ENCODE measurements at regions not wholly inside any gene's neighbourhood (a gene's known extent, or its start where the extent isn't known, plus 50 kb on each side); places are given as distances from the start of the nearest gene placed in this dataset.
"Not testable (repeated sequence)": the region's sequence is repeated elsewhere in the genome, so short reads cannot be mapped to it uniquely, and the experiment has no call there.

DNA sequence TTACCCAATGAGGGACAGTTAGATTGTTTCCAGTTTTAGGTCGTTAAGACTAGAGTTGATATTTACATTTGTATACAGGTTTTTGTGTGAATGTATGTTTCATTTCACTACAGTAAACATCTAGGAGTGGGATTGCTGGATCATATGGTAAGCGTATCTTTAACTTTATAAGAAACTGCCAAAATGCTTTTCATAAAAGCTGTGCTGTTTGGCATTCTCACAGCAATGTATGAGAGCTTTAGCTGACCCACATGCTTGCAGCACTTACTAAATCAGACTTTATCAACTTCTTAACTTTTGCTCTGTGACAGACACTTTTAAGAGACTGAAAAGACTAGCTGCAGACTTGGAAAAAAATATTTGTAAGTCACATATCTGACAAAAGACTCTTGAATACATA is 262.5 kb upstream of the PELI2 start:
- H3K79me2 ChIP-seq (ENCODE audit: insufficient read depth, low read length) = no peaks in the 10 kb centered on the region
- Mint-ChIP-seq H3K4me3 (ENCODE audit: unreplicated experiment) (no peak overlapping the region), H3K27me3 (ENCODE audit: low read depth, unreplicated experiment) (no peaks in the 10 kb centered on the region), H3K4me1 (ENCODE audit: low read depth, unreplicated experiment) (peaks cover 4% of the 10 kb centered on the region), H3K27ac (ENCODE audit: unreplicated experiment) (no peak overlapping the region), H3K9me3 (ENCODE audit: unreplicated experiment) (peaks cover 8% of the 10 kb centered on the region), H3K36me3 (ENCODE audit: low read depth, unreplicated experiment) (no peaks in the 10 kb centered on the region)
- FAIRE-seq (no peak), DNase-seq (ENCODE audit: low read depth) (no peak)
- no peaks in the 10 kb centered on the region for H3K36me3 ChIP-seq (ENCODE audit: insufficient read depth, low read length)
- peaks cover 4% of the 10 kb centered on the region for H3K4me1 ChIP-seq (ENCODE audit: insufficient read depth, low read length)
- TF ChIP-seq CTCF (IDR thresholded peaks at IDR 0.05; ENCODE audit: insufficient read depth, low read depth, low read length) (no peak), EZH2 (IDR thresholded peaks at IDR 0.05; ENCODE audit: insufficient read depth, low read length) (no peak)
- no peaks in the 10 kb centered on the region for H4K20me1 ChIP-seq (ENCODE audit: insufficient read depth, low read length)
- no peaks in the 10 kb centered on the region for H3K27me3 ChIP-seq (ENCODE audit: insufficient read depth, low read length)
- H3K9me3 ChIP-seq (ENCODE audit: insufficient read depth, low read depth, low read length) = peaks cover 3% of the 10 kb centered on the region
- H3K9ac ChIP-seq (ENCODE audit: low read length) = no peak overlapping the region
- no peak overlapping the region for H2AFZ ChIP-seq (ENCODE audit: low read depth, low read length)
- H3K4me3 ChIP-seq (ENCODE audit: insufficient read depth, low read depth, low read length) = no peak overlapping the region
- no peak overlapping the region for H3K4me2 ChIP-seq (ENCODE audit: low read length)
- no peak overlapping the region for H3K27ac ChIP-seq (ENCODE audit: low read depth, low read length)

- H3K36me3 Mint-ChIP-seq (ENCODE audit: low read depth, unreplicated experiment) = peaks cover 3% of the 10 kb centered on the region
- peaks cover 19% of the 10 kb centered on the region for H3K9me3 Mint-ChIP-seq (ENCODE audit: unreplicated experiment)
- H3K27ac ChIP-seq (ENCODE audit: low read depth, low read length) = no peak overlapping the region
- H3K27me3 Mint-ChIP-seq (ENCODE audit: low read depth, unreplicated experiment) = no peaks in the 10 kb centered on the region
- H3K4me1 ChIP-seq (ENCODE audit: insufficient read depth, low read length) = no peaks in the 10 kb centered on the region
- H4K20me1 ChIP-seq (ENCODE audit: insufficient read depth, low read length) = no peaks in the 10 kb centered on the region
- no peaks in the 10 kb centered on the region for H3K36me3 ChIP-seq (ENCODE audit: insufficient read depth, low read length)
- FAIRE-seq = no peak
- H3K4me3 Mint-ChIP-seq (ENCODE audit: unreplicated experiment) = no peak overlapping the region
- H3K9ac ChIP-seq (ENCODE audit: low read length) = no peak overlapping the region
- H3K27me3 ChIP-seq (ENCODE audit: insufficient read depth, low read length) = no peaks in the 10 kb centered on the region
- no peak overlapping the region for H3K4me2 ChIP-seq (ENCODE audit: low read length)
- H3K4me1 Mint-ChIP-seq (ENCODE audit: low read depth, unreplicated experiment) = no peaks in the 10 kb centered on the region
- no peak overlapping the region for H3K4me3 ChIP-seq (ENCODE audit: insufficient read depth, low read depth, low read length)
- TF ChIP-seq CTCF (IDR thresholded peaks at IDR 0.05; ENCODE audit: insufficient read depth, low read depth, low read length) (no peak), EZH2 (IDR thresholded peaks at IDR 0.05; ENCODE audit: insufficient read depth, low read length) (no peak)
- H2AFZ ChIP-seq (ENCODE audit: low read depth, low read length) = no peak overlapping the region
- H3K9me3 ChIP-seq (ENCODE audit: insufficient read depth, low read depth, low read length) = peaks cover 3% of the 10 kb centered on the region
- H3K27ac Mint-ChIP-seq (ENCODE audit: unreplicated experiment) = no peak overlapping the region
- no peaks in the 10 kb centered on the region for H3K79me2 ChIP-seq (ENCODE audit: insufficient read depth, low read length)
- no peak for DNase-seq (ENCODE audit: low read depth)
Measured at GRCh38 chr14:55858604-55859003, 259.6 kb upstream of the PELI2 start.

DNA sequence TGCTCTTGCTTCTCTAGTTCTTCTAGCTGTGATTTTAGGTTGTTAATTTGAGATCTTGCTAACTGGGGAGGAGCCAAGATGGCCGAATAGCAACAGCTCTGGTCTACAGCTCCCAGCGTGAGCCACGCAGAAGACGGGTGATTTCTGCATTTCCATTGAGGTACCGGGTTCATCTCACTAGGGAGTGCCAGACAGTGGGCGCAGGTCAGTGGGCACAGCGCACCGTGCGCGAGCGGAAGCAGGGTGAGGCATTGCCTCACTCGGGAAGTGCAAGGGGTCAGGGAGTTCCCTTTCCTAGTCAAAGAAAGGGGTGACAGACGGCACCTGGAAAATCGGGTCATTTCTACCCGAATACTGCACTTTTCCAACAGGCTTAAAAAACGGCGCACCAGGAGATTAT is 256.6 kb upstream of the PELI2 start:
- DNase-seq (ENCODE audit: low read depth); FAIRE-seq; H3K36me3 Mint-ChIP-seq (ENCODE audit: low read depth, unreplicated experiment); H3K4me1 Mint-ChIP-seq (ENCODE audit: low read depth, unreplicated experiment); H3K9ac ChIP-seq (ENCODE audit: low read length); H3K27me3 ChIP-seq (ENCODE audit: insufficient read depth, low read length); H3K27me3 Mint-ChIP-seq (ENCODE audit: low read depth, unreplicated experiment); H3K79me2 ChIP-seq (ENCODE audit: insufficient read depth, low read length); H4K20me1 ChIP-seq (ENCODE audit: insufficient read depth, low read length); H3K9me3 ChIP-seq (ENCODE audit: insufficient read depth, low read depth, low read length); H2AFZ ChIP-seq (ENCODE audit: low read depth, low read length); H3K4me3 Mint-ChIP-seq (ENCODE audit: unreplicated experiment); H3K4me1 ChIP-seq (ENCODE audit: insufficient read depth, low read length); H3K36me3 ChIP-seq (ENCODE audit: insufficient read depth, low read length); H3K4me3 ChIP-seq (ENCODE audit: insufficient read depth, low read depth, low read length); H3K27ac ChIP-seq (ENCODE audit: low read depth, low read length); H3K4me2 ChIP-seq (ENCODE audit: low read length); H3K27ac Mint-ChIP-seq (ENCODE audit: unreplicated experiment): not testable (repeated sequence)
- peaks cover 26% of the 10 kb centered on the region for H3K9me3 Mint-ChIP-seq (ENCODE audit: unreplicated experiment)
